HEK293 (cell line): ENCODE measurements at regions not wholly inside any gene's neighbourhood (a gene's known extent, or its start where the extent isn't known, plus 50 kb on each side); places are given as distances from the start of the nearest gene placed in this dataset.
"Not testable (repeated sequence)": the region's sequence is repeated elsewhere in the genome, so short reads cannot be mapped to it uniquely, and the experiment has no call there.

Experiments used
- GLI4 ChIP-seq: fragments of 450-650 bp; formaldehyde crosslinking; IDR thresholded peaks from 2 replicates; pipeline ENCODE4 v1.5.1; 2016; ENCODE audit warnings: missing biosample characterization, missing genetic modification characterization
- KLF16 ChIP-seq: fragments of 450-650 bp; formaldehyde crosslinking; IDR thresholded peaks from 2 replicates; pipeline ENCODE4 v1.5.1; 2017; ENCODE audit warnings: missing biosample characterization, missing genetic modification characterization
- OVOL3 ChIP-seq: fragments of 450-650 bp; formaldehyde crosslinking; IDR thresholded peaks from 2 replicates; pipeline ENCODE4 v1.5.1; 2016; ENCODE audit warnings: missing biosample characterization, missing genetic modification characterization
- SP2 ChIP-seq: fragments of 450-650 bp; formaldehyde crosslinking; IDR thresholded peaks from 2 replicates; pipeline ENCODE4 v1.5.1; 2016; ENCODE audit warnings: missing biosample characterization, missing genetic modification characterization
- ZNF133 ChIP-seq: fragments of 450-650 bp; formaldehyde crosslinking; IDR thresholded peaks from 2 replicates; pipeline ENCODE4 v1.5.1; 2016; ENCODE audit warnings: missing biosample characterization, missing genetic modification characterization
- ZNF157 ChIP-seq: fragments of 450-650 bp; formaldehyde crosslinking; IDR thresholded peaks from 2 replicates; pipeline ENCODE4 v1.5.1; 2016; ENCODE audit warnings: missing biosample characterization, missing genetic modification characterization
- ZNF354C ChIP-seq: fragments of 450-650 bp; formaldehyde crosslinking; IDR thresholded peaks from 2 replicates; pipeline ENCODE4 v1.5.1; 2016; ENCODE audit warnings: missing biosample characterization, missing genetic modification characterization, low read depth, borderline replicate concordance
- ZNF600 ChIP-seq: fragments of 450-650 bp; formaldehyde crosslinking; IDR thresholded peaks from 2 replicates; pipeline ENCODE4 v1.5.1; 2016; ENCODE audit warnings: missing biosample characterization, missing genetic modification characterization
- ZNF677 ChIP-seq: fragments of 450-650 bp; IDR thresholded peaks from 2 replicates; pipeline ENCODE4 v1.5.0; 2018; ENCODE audit warnings: missing biosample characterization, mild to moderate bottlenecking, missing genetic modification characterization, moderate library complexity
- TF ChIP-seq, protein P1 (sequence below): fragments of 450-650 bp; formaldehyde crosslinking; IDR thresholded peaks from 2 replicates; pipeline ENCODE4 v1.5.1; 2016; ENCODE audit warnings: missing biosample characterization, missing genetic modification characterization
- TF ChIP-seq, protein P2 (sequence below): fragments of 450-650 bp; formaldehyde crosslinking; IDR thresholded peaks from 2 replicates; pipeline ENCODE4 v1.5.1; 2016; ENCODE audit warnings: missing biosample characterization, missing genetic modification characterization
- TF ChIP-seq, protein P3 (sequence below): fragments of 450-650 bp; formaldehyde crosslinking; IDR thresholded peaks from 2 replicates; pipeline ENCODE4 v1.5.1; 2016; ENCODE audit warnings: missing biosample characterization, missing genetic modification characterization
- TF ChIP-seq, protein P4 (sequence below): fragments of 450-650 bp; formaldehyde crosslinking; optimal IDR thresholded peaks from 2 replicates; pipeline ENCODE3; 2016; ENCODE audit warnings: missing biosample characterization, mild to moderate bottlenecking, missing genetic modification characterization

DNA sequence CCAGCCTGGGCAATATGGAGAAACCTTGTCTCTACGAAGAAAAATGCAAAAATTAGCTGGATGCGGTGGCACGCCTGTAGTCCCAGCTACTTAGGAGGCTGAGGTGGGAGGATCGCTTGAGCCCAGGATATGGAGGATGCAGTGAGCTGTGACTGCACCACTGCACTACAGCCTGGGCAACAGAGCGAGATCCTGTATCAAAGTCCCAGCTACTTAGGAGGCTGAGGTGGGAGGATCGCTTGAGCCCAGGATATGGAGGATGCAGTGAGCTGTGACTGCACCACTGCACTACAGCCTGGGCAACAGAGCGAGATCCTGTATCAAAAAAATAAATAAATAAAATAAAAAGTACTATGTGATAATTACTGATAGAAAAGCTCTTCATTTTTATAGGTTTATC lies 118.2 kb upstream of the HS3ST2 start:
- TF ChIP-seq SP2 (tag by site-specific recombination); OVOL3 (tag by site-specific recombination); ZNF157 (tag by site-specific recombination); KLF16 (tag by site-specific recombination); ZNF600; ZNF677; ZNF354C; GLI4 (tag by site-specific recombination); ZNF133 (tag by site-specific recombination): not testable (repeated sequence)
- TF ChIP-seq, protein P1, sequence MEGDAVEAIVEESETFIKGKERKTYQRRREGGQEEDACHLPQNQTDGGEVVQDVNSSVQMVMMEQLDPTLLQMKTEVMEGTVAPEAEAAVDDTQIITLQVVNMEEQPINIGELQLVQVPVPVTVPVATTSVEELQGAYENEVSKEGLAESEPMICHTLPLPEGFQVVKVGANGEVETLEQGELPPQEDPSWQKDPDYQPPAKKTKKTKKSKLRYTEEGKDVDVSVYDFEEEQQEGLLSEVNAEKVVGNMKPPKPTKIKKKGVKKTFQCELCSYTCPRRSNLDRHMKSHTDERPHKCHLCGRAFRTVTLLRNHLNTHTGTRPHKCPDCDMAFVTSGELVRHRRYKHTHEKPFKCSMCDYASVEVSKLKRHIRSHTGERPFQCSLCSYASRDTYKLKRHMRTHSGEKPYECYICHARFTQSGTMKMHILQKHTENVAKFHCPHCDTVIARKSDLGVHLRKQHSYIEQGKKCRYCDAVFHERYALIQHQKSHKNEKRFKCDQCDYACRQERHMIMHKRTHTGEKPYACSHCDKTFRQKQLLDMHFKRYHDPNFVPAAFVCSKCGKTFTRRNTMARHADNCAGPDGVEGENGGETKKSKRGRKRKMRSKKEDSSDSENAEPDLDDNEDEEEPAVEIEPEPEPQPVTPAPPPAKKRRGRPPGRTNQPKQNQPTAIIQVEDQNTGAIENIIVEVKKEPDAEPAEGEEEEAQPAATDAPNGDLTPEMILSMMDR (tag by site-specific recombination) = not testable (repeated sequence)
- TF ChIP-seq, protein P2, sequence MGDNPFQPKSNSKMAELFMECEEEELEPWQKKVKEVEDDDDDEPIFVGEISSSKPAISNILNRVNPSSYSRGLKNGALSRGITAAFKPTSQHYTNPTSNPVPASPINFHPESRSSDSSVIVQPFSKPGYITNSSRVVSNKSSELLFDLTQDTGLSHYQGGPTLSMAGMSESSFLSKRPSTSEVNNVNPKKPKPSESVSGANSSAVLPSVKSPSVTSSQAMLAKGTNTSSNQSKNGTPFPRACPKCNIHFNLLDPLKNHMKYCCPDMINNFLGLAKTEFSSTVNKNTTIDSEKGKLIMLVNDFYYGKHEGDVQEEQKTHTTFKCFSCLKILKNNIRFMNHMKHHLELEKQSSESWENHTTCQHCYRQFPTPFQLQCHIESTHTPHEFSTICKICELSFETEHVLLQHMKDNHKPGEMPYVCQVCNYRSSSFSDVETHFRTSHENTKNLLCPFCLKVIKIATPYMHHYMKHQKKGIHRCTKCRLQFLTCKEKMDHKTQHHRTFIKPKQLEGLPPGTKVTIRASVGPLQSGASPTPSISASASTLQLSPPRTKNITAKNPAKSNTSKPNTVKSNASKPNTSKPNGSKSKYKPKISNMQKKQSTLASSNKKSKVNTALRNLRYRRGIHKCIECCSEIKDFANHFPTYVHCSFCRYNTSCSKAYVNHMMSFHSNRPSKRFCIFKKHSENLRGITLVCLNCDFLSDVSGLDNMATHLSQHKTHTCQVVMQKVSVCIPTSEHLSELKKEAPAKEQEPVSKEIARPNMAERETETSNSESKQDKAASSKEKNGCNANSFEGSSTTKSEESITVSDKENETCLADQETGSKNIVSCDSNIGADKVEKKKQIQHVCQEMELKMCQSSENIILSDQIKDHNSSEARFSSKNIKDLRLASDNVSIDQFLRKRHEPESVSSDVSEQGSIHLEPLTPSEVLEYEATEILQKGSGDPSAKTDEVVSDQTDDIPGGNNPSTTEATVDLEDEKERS (tag by site-specific recombination) = not testable (repeated sequence)
- TF ChIP-seq, protein P3, sequence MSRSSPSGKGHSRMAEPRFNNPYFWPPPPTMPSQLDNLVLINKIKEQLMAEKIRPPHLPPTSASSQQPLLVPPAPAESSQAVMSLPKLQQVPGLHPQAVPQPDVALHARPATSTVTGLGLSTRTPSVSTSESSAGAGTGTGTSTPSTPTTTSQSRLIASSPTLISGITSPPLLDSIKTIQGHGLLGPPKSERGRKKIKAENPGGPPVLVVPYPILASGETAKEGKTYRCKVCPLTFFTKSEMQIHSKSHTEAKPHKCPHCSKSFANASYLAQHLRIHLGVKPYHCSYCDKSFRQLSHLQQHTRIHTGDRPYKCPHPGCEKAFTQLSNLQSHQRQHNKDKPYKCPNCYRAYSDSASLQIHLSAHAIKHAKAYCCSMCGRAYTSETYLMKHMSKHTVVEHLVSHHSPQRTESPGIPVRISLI (tag by site-specific recombination) = not testable (repeated sequence)
- TF ChIP-seq, protein P4, sequence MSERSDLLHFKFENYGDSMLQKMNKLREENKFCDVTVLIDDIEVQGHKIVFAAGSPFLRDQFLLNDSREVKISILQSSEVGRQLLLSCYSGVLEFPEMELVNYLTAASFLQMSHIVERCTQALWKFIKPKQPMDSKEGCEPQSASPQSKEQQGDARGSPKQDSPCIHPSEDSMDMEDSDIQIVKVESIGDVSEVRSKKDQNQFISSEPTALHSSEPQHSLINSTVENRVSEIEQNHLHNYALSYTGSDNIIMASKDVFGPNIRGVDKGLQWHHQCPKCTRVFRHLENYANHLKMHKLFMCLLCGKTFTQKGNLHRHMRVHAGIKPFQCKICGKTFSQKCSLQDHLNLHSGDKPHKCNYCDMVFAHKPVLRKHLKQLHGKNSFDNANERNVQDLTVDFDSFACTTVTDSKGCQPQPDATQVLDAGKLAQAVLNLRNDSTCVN = not testable (repeated sequence)
